Fibroblast of skin of left biceps (primary cell): ENCODE measurements at regions not wholly inside any gene's neighbourhood (a gene's known extent, or its start where the extent isn't known, plus 50 kb on each side); places are given as distances from the start of the nearest gene placed in this dataset.

ENCODE experiments used
- DNase-seq, 2 experiments: peaks; one replicate each; pipeline ENCODE4 v3.0.0-alpha.2; 2013; ENCODE audit warnings: low read depth in 2 of 2

- DNase-seq: no peak
Measured at GRCh38 chr5:74064911-74065310, 438.9 kb downstream of the ARHGEF28 start.

- peak in 1 of 2 experiments; percentile 19 for DNase-seq
Measured at GRCh38 chr5:74064225-74064624, 438.2 kb downstream of the ARHGEF28 start.

- peak; percentile 75 to 80 for DNase-seq
Measured at GRCh38 chr5:74063821-74064220, 437.8 kb downstream of the ARHGEF28 start.

GRCh38 chr5:74063346-74063745, 437.4 kb downstream of the ARHGEF28 start:
- DNase-seq: no peak

- DNase-seq: no peak
Measured at GRCh38 chr5:74061292-74061691, 435.3 kb downstream of the ARHGEF28 start.

GRCh38 chr5:74059706-74060105, 433.7 kb downstream of the ARHGEF28 start:
- no peak for DNase-seq

- no peak for DNase-seq
Measured at GRCh38 chr5:74056789-74057164, 430.8 kb downstream of the ARHGEF28 start.

GRCh38 chr5:74056107-74056788, 430.3 kb downstream of the ARHGEF28 start:
- DNase-seq: no peak

- DNase-seq: no peak
Measured at GRCh38 chr5:74055486-74056106, 429.6 kb downstream of the ARHGEF28 start.

GRCh38 chr5:74054641-74055421, 428.8 kb downstream of the ARHGEF28 start:
- no peak for DNase-seq

GRCh38 chr5:74054139-74054538, 428.1 kb downstream of the ARHGEF28 start:
- no peak for DNase-seq

GRCh38 chr5:74052441-74053221, 426.6 kb downstream of the ARHGEF28 start:
- DNase-seq: no peak

- DNase-seq: no peak
Measured at GRCh38 chr5:74051076-74051475, 425.1 kb downstream of the ARHGEF28 start.

- DNase-seq: no peak
Measured at GRCh38 chr5:74044936-74045335, 418.9 kb downstream of the ARHGEF28 start.

GRCh38 chr5:74042959-74043358, 417.0 kb downstream of the ARHGEF28 start:
- peak; percentile 35 to 38 for DNase-seq

GRCh38 chr5:74042559-74042958, 416.6 kb downstream of the ARHGEF28 start:
- DNase-seq: no peak

- no peak for DNase-seq
Measured at GRCh38 chr5:74041913-74042312, 415.9 kb downstream of the ARHGEF28 start.

- no peak for DNase-seq
Measured at GRCh38 chr5:74040811-74041491, 415.0 kb downstream of the ARHGEF28 start.

GRCh38 chr5:74040065-74040551, 414.1 kb downstream of the ARHGEF28 start:
- DNase-seq: peak; percentile 41 to 63

GRCh38 chr5:74037321-74037720, 411.3 kb downstream of the ARHGEF28 start:
- no peak for DNase-seq

- no peak for DNase-seq
Measured at GRCh38 chr5:74035521-74035937, 409.5 kb downstream of the ARHGEF28 start.
